OCI-LY1 (cell line): ENCODE measurements at regions not wholly inside any gene's neighbourhood (a gene's known extent, or its start where the extent isn't known, plus 50 kb on each side); places are given as distances from the start of the nearest gene placed in this dataset.

ENCODE experiments used
- EZH2 ChIP-seq: fragments of 200-600 bp; sonication (generic), shearing (Covaris generic); IDR thresholded peaks from 2 replicates; pipeline ENCODE4 v1.8.0; 2017; ENCODE audit warnings: borderline replicate concordance, mixed run types, mild to moderate bottlenecking, antibody characterized with exemption, low read length, moderate library complexity, mixed read lengths
- TF ChIP-seq, protein P1 (sequence below): fragments of 200-600 bp; sonication (generic), shearing (Covaris generic); IDR thresholded peaks from 2 replicates; pipeline ENCODE4 v1.5.1; 2017; ENCODE audit warnings: mild to moderate bottlenecking, antibody characterized with exemption, low read length, moderate library complexity, mixed read lengths

DNA sequence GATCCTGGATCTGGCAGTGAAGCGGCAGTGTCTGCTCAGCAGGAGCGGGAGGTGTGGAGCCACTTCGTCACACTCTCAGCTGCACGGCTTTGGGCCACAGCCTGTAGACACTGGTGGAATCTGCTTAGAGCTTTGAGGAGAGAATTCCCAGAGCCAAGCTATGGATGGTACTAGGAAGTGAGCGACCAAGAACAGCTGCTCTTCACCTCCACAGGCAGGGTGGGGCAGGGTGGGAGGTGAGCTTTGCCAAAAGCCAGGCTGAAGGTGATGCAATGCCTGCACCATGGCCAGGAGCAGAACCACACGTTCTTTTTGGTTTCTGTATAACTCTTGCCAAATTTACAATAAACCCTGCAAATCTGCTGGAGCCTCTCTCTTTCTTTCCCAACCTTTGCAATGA is 226.1 kb downstream of the ANKRD30B start:
- TF ChIP-seq, protein P1, sequence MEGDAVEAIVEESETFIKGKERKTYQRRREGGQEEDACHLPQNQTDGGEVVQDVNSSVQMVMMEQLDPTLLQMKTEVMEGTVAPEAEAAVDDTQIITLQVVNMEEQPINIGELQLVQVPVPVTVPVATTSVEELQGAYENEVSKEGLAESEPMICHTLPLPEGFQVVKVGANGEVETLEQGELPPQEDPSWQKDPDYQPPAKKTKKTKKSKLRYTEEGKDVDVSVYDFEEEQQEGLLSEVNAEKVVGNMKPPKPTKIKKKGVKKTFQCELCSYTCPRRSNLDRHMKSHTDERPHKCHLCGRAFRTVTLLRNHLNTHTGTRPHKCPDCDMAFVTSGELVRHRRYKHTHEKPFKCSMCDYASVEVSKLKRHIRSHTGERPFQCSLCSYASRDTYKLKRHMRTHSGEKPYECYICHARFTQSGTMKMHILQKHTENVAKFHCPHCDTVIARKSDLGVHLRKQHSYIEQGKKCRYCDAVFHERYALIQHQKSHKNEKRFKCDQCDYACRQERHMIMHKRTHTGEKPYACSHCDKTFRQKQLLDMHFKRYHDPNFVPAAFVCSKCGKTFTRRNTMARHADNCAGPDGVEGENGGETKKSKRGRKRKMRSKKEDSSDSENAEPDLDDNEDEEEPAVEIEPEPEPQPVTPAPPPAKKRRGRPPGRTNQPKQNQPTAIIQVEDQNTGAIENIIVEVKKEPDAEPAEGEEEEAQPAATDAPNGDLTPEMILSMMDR, result no peak
- TF ChIP-seq EZH2, result no peak
